HG02623 (cell line): ENCODE measurements at regions not wholly inside any gene's neighbourhood (a gene's known extent, or its start where the extent isn't known, plus 50 kb on each side); places are given as distances from the start of the nearest gene placed in this dataset.
"Not testable (repeated sequence)": the region's sequence is repeated elsewhere in the genome, so short reads cannot be mapped to it uniquely, and the experiment has no call there.

Source experiments
- ATAC-seq: cut with Tn5 transposase; IDR thresholded peaks from one replicate; pipeline ENCODE4 v1.9.1; 2021; ENCODE audit warnings: moderate library complexity; ENCODE audit not compliant: unreplicated experiment

DNA sequence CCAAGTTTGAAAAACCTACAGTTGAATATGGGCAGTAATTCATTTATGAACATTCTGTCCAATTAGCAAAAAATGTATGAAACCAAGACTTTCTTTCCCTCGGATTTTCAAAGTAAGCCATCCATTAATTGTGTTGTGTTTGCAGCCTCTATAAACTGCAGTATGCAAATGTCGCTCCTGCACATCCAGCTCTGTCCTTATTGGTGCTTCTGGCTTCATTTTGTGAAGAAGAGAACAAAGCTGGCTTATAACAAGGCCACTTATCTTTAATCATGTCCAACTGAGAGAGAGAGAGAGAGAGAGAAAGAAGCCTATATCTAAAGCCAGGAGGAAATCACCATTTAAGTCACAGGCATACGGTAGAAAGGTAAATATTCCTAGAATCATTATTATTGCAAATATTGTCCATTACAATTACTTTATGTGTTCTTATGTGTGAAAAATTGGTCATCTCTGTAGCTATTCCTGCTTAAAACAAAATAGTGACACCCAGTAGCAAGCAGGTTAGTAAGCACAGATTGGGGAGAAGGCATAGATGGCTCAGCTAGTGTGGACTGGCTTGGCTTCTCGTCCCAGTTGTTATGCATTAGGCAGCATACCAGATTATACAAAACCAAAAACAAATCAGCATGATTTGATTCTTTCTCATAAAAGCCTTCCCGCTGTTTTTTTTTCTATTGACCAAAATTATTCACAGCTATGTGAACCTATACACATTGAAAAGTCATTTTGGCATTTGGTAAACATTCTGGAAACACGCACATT lies 726.4 kb upstream of the SOX11 start:
- no peak for ATAC-seq

GRCh38 chr2:4967206-4967605 lies 725.0 kb upstream of the SOX11 start:
- ATAC-seq: no peak

DNA sequence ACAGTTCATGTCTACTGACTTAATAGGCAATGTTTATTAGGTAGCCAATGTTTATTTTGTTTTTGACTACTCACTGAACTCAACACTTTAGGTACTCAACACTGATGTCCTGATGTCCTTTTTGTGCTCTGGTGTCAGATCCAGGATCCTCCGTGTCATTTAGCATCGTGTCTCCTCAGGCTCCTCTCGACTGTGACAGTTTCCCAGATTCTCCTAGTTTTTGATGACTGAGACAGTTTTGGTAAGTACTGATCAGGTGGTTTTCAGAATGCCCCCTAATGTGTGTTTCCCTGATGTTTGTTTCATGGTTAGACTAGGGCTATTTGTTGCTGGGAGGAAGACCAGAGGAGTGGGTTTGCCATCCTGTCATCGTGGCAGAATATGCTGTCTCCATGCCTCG lies 719.7 kb upstream of the SOX11 start:
- ATAC-seq: no peak

DNA sequence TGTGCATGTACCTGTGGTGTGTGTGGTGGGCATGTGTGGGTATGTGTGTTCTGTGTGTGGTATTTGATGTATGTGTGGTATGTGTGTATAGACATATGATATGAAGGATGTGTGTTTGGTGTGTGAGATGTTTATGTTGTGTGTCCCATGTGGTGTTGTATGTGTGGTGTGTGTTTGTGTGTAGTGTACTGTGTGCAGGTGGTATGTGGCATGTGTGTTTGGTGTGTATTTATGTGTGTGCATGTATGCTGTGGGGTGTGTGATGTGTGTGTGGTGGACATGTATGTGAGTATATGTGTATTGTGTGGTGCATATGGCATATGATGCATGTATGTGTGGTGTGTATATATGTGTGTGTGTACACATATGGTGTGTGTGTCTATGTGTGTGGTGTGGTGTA lies 718.8 kb upstream of the SOX11 start:
- ATAC-seq: no peak

DNA sequence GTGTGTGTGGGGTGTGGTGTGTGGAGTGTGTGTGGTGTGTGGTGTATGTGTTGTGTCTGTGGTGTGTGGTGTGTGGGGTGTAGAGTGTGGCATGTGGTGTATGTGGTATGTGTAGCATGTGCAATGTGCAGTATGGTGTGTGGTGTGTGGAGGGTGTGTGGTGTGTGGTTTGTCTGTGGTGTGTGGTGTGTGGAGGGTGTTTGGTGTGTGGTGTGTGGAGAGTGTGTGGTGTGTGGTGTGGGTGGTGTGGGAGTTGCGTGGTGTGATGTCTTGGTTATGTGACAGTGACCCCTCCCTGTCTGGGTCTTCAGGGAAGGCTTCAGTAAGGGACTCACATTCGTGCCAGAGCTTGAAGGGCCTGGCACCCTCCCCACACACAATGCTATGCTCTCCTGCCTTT lies 718.2 kb upstream of the SOX11 start:
- no peak for ATAC-seq

DNA sequence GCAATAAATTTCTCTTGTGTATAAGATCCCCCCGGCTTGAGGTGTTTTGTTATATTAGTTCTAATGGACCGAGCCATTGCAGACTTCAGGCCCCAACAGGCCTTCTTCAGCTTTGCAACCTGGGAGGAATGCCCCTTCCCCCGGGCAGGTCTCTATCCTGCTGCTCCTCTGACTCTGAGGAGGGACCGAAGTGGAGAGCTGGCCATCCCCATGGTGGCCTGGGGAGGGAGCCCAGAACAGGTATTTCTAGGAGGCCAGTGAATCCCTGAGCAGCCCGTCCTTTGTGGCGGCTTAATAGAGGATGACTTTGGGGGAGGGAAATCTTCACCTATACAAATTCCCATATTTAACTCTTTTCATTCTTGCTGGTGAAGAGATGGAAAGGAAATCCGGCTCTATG lies 715.8 kb upstream of the SOX11 start:
- no peak for ATAC-seq

GRCh38 chr2:4979111-4979510 lies 713.1 kb upstream of the SOX11 start:
- no peak for ATAC-seq

DNA sequence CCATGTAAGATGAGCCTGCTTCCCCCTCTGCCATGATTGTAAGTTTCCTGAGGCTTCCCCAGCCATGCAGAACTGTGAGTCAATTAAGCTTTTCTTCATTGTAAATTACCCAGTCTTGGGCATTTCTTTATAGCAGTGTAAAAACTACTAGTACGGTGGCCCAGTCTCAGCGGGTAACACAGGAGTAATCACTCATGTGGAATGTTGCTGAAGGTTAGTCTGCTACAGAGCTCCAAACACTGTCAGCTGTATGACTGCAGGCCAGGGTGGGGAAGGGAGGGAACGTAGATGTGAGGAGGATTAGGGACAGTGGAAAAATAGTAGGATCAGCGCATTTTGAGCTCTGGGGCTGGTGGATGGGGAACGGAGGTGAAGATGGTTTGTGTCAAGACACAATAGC lies 711.2 kb upstream of the SOX11 start:
- no peak for ATAC-seq

DNA sequence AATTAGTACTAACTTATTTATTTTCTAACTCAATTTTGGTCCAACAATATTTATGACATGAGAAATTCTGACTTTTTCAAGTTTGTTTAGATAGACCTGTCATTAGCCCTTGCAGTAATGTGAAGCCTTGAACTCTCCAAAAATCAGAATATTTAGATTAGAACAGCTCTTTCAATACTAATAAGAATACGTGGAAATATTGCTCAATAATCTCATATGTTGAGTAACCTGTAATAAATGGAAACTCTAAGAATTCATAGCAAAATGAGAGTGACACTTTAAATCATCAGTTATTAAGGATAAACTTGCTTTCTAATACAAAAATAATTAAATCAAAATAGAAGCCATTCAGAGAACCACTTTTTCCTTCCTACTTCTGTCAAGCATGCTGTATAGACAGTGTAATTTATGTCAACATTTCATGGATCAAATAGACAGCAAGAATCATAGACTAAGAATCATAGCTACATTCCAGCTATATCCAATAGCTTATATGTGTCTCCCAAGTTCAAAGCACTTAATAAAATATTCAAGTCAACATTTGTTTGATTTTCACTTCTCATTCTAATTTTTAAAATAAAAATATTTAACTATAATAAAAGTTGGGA lies 710.3 kb upstream of the SOX11 start:
- no peak for ATAC-seq

GRCh38 chr2:4988444-4988843 lies 703.7 kb upstream of the SOX11 start:
- ATAC-seq: not testable (repeated sequence)

GRCh38 chr2:4992226-4992625 lies 700.0 kb upstream of the SOX11 start:
- no peak for ATAC-seq

GRCh38 chr2:4995466-4995865 lies 696.7 kb upstream of the SOX11 start:
- no peak for ATAC-seq

GRCh38 chr2:5007596-5007995 lies 684.6 kb upstream of the SOX11 start:
- ATAC-seq: no peak

DNA sequence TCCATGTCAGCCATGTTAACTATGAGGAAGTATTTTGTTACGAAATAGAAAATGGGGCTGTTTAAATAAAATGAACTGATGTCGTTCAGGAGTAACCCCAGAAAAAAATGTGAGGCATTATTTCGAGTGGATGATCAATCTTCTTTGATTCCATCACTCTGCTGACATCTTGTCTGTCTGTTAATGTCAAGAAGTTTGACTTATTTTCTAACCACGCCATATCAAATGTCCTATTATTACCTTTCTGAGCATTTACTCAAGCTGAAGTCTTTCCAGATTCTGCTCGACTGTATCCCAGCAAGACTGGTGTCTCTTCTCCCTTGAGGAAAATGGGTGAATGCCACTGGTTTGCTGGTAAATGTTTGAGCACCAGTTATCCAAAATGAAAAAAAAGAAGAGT lies 672.9 kb upstream of the SOX11 start:
- ATAC-seq: no peak

GRCh38 chr2:5020116-5020875 lies 671.9 kb upstream of the SOX11 start:
- ATAC-seq: no peak

- no peak for ATAC-seq
Measured at GRCh38 chr2:5021136-5021535, 671.0 kb upstream of the SOX11 start.

- no peak for ATAC-seq
Measured at GRCh38 chr2:5022061-5022460, 670.1 kb upstream of the SOX11 start.

GRCh38 chr2:5022708-5023635 lies 669.2 kb upstream of the SOX11 start:
- not testable (repeated sequence) for ATAC-seq

GRCh38 chr2:5026571-5027234 lies 665.5 kb upstream of the SOX11 start:
- no peak for ATAC-seq

DNA sequence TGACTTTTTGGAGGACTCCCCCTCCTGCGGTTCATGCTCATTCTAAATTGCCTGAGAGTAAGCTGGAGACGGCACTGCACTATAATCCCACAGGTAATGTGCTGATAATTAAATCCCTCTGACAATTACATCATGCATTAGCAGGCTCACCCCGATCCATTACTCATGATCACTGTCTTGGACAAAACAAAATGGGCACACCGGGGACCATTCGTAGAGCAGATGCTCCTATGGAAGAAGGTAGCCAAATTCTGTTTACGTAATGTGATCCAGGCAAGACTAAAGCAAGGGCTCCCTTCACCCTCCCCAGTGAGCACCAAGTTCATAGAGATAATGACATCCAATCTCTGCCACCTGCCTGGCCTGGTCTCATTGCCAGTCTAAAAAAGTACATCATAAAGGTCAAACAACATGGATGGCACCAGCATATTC lies 657.1 kb upstream of the SOX11 start:
- ATAC-seq: no peak
